ENCODE measurements at regions not wholly inside any gene's neighbourhood (a gene's known extent, or its start where the extent isn't known, plus 50 kb on each side); places are given as distances from the start of the nearest gene placed in this dataset.
"Not testable (repeated sequence)": the region's sequence is repeated elsewhere in the genome, so short reads cannot be mapped to it uniquely, and the experiment has no call there.

DNA sequence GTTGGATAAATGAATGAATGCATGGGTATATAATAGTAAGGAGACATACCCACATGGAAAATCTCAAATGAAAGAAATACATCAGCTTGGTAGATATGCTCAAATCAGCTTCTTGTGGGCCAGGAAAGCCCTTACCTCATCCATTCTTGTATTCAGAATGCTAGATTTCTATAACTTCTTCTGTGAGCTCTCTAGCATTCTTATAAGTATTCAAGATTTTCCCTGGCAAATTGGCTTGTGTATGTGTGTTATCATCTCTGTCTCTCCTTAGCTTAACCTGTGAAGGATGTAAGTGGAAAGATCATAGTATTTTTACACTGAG is 100.8 kb downstream of the OR2B2 start:
- H3K27ac ChIP-seq (ENCODE audit: low read depth, low read length, severe bottlenecking): peak overlapping the region; percentile 70
- peak overlapping the region; percentile 56 for H3K4me3 ChIP-seq (ENCODE audit: extremely low read depth, insufficient read depth, low read length, poor library complexity, severe bottlenecking)
- no peaks in the 10 kb centered on the region for H3K36me3 ChIP-seq (ENCODE audit: control insufficient read depth, insufficient read depth, low read length)
- peaks cover 5% of the 10 kb centered on the region for H3K9me3 ChIP-seq (ENCODE audit: control insufficient read depth, low read length)
- H3K4me1 ChIP-seq (ENCODE audit: control insufficient read depth, insufficient read depth, low read length, poor library complexity, severe bottlenecking): peaks cover 11% of the 10 kb centered on the region

DNA sequence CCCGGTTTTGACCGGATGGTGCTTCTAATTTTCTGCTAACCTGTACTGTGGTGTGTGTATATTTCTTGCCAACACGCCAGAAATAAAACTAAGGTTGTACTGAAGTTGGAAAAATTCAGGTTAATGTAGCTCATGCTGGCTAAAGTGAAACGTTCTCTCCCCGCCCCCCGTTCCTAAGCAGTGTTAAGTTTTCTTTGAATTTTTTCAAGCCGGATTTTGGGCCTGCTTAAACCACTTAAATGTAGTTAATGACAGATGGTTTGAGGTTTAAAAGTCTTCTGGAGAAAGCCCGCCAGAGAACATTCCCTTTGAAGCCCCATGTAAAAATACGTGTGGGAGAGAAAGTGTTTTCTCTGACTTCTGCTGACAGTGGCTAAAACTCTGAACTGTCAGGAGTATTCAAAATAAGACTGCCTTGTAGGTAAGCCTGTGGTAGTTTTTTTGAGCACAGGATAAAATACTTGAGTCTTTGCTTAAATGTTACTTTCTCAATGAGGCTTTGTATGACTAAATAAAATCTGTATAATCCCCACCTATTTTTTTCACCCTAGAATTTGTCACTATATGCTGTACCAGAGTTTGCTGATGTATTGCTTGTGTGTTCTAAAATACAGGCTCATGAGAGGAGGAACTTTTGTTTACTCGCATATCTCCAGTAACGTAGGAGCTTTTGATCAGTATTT is 101.3 kb downstream of the OR2B2 start:
- peaks cover 5% of the 10 kb centered on the region for H3K9me3 ChIP-seq (ENCODE audit: control insufficient read depth, low read length)
- H3K4me1 ChIP-seq (ENCODE audit: control insufficient read depth, insufficient read depth, low read length, poor library complexity, severe bottlenecking): peaks cover 11% of the 10 kb centered on the region
- H3K27ac ChIP-seq (ENCODE audit: low read depth, low read length, severe bottlenecking): peak overlapping the region; percentile 70
- peak overlapping the region; percentile 56 for H3K4me3 ChIP-seq (ENCODE audit: extremely low read depth, insufficient read depth, low read length, poor library complexity, severe bottlenecking)
- WGBS, 2 experiments (ENCODE audit: insufficient coverage in 2 of 2): 2 to 4% methylated on average over 4 to 9 of the region's 11 CpGs
- H3K36me3 ChIP-seq (ENCODE audit: control insufficient read depth, insufficient read depth, low read length): no peaks in the 10 kb centered on the region

DNA sequence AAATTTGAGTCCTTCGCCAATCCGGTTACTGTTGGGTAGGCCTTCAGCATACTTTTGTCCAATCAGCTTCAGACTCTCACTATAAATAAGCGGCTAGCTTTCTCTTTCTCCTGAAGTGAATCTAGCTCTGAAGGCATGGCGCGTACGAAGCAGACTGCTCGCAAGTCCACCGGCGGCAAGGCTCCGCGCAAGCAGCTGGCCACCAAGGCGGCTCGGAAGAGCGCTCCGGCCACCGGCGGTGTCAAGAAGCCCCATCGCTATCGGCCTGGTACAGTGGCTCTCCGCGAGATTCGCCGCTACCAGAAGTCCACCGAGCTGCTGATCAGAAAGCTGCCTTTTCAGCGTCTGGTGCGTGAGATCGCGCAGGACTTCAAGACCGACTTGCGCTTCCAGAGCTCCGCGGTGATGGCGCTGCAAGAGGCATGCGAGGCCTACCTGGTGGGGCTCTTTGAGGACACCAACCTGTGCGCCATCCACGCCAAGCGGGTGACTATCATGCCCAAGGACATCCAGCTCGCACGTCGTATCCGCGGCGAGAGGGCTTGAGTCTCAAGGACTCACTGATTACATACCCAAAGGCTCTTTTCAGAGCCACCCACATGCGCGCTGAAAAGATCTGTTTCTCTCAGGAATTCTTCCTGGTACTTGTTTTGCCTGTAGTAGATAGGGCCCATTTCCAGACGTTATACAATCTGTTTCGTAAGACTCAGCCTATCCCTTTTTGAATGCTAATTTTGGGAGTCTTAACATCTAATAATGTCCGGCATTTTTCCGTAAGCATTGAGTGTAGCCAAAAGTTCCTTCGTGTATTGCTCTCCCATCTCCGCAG is 102.0 kb downstream of the OR2B2 start:
- 1% methylated on average over 46 to 47 of the region's 51 CpGs for WGBS, 2 experiments (ENCODE audit: insufficient coverage in 2 of 2)

DNA sequence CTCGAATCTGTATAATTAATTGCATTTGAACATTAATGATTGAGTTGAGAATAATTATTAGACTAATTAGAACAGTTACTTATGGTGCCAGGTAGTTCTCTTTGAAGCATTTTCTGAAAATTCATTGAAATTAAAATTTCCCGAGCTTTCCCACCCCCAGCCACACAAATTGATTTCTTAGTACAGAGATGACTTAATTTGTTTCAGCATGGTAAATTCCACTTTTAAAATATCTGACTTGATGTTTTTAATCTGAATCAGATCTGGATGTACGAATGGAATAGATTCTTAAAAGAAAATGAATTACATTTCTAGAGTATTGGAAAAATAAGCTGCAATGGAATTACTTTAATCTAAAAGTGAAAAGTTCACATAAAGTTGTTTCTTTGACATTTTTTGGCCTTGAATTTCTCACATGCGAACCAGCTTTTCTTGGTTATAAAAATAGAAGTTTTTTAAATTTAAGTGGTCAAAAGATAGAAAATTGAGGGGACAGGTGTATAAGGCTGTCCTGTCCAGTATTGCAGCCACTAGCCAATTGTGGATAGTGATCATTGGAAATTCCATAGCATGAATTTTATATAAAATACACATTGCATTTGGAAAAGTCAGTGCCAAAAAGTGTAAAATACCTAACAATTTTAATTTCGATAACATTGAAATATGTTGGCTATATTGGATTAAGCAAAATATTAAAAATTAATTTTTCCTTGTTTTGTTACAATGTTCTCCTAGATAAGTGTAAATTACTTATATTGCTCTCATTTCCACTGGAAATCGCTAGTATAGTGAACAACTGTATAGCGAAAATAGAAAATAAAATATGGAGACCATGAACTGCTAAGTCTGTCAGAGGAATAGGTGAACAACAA is 102.9 kb downstream of the OR2B2 start:
- Histone ChIP-seq H3K4me3 (ENCODE audit: extremely low read depth, insufficient read depth, low read length, poor library complexity, severe bottlenecking) (peak overlapping the region; percentile 56), H3K27ac (ENCODE audit: low read depth, low read length, severe bottlenecking) (peak overlapping the region; percentile 87), H3K9me3 (ENCODE audit: control insufficient read depth, low read length) (no peaks in the 10 kb centered on the region), H3K36me3 (ENCODE audit: control insufficient read depth, insufficient read depth, low read length) (no peaks in the 10 kb centered on the region), H3K4me1 (ENCODE audit: control insufficient read depth, insufficient read depth, low read length, poor library complexity, severe bottlenecking) (peaks cover 11% of the 10 kb centered on the region)
- WGBS, 2 experiments (ENCODE audit: insufficient coverage in 2 of 2): 0% methylated on average over 1 of the region's 7 CpGs; no CpG with 5 or more reads in 1 of the 2 experiments

More for the DNA sequence above, 102.0 kb downstream of the OR2B2 start:
- Histone ChIP-seq H3K4me3 (ENCODE audit: extremely low read depth, insufficient read depth, low read length, poor library complexity, severe bottlenecking) (peak overlapping the region; percentile 56), H3K4me1 (ENCODE audit: control insufficient read depth, insufficient read depth, low read length, poor library complexity, severe bottlenecking) (peaks cover 11% of the 10 kb centered on the region), H3K36me3 (ENCODE audit: control insufficient read depth, insufficient read depth, low read length) (no peaks in the 10 kb centered on the region), H3K27ac (ENCODE audit: low read depth, low read length, severe bottlenecking) (peak overlapping the region; percentile 70), H3K9me3 (ENCODE audit: control insufficient read depth, low read length) (no peaks in the 10 kb centered on the region)

DNA sequence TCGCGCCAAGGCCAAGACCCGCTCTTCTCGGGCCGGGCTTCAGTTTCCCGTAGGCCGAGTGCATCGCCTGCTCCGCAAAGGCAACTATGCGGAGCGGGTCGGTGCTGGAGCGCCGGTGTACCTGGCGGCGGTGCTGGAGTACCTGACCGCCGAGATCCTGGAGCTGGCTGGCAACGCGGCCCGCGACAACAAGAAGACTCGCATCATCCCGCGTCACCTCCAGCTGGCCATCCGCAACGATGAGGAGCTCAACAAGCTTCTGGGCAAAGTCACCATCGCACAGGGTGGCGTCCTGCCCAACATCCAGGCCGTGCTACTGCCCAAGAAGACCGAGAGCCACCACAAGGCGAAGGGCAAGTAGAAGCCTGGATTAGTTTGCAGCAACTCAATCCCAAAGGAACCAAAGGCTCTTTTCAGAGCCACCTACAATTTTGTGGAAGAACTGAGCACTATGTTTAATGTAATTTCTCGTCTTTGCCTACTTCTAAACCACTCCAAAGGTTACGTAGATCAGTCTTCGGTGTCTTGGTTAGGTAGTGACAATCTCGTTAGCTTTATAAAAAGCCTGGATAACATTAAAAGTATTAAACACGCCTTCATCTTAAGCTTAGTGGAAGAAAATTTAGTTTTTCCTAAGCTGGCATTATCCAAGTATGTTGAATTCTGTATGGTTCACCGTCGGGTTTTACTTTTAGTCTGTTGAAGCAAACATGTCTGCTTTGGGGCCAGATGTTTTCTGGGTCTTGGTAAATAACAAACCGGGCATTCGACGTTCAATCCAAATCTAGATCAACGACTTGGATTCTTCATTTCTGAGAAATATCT is 103.7 kb downstream of the OR2B2 start:
- H3K36me3 ChIP-seq (ENCODE audit: control insufficient read depth, insufficient read depth, low read length); H3K9me3 ChIP-seq (ENCODE audit: control insufficient read depth, low read length): not testable (repeated sequence)
- Histone ChIP-seq H3K4me1 (ENCODE audit: control insufficient read depth, insufficient read depth, low read length, poor library complexity, severe bottlenecking) (peaks cover 11% of the 10 kb centered on the region), H3K27ac (ENCODE audit: low read depth, low read length, severe bottlenecking) (peak overlapping the region; percentile 87), H3K4me3 (ENCODE audit: extremely low read depth, insufficient read depth, low read length, poor library complexity, severe bottlenecking) (peak overlapping the region; percentile 56)
- WGBS, 2 experiments (ENCODE audit: insufficient coverage in 2 of 2): 0% methylated on average over 5 to 7 of the region's 43 CpGs

DNA sequence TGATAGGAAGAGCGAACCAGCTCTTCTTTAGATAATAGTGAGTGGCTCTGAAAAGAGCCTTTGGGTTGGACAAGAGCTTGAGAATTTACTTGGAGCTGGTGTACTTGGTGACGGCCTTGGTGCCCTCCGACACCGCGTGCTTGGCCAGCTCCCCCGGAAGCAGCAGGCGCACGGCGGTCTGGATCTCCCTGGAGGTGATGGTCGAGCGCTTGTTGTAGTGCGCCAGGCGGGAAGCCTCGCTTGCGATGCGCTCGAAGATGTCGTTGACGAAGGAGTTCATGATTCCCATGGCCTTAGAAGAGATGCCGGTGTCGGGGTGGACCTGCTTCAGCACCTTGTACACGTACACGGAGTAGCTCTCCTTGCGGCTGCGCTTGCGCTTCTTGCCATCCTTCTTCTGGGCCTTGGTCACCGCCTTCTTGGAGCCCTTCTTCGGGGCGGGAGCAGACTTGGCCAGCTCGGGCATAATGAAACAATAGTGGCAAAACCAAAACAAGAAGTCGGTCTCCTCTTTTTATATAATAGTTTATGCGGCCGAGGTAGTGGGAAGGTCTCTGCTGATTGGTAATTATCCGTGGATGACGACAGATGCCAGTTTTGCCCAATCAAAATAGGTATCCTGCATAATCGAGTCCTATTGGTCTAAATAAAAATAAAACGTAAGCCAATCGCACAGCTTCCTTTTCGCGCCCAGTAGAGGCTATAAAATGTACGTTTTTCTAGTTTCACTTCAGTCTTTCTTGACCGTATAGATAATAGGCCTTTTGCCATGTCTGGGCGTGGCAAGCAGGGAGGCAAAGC is 104.6 kb downstream of the OR2B2 start:
- WGBS, 2 experiments (ENCODE audit: insufficient coverage in 2 of 2): 2 to 3% methylated on average over 31 to 32 of the region's 43 CpGs
- H3K36me3 ChIP-seq (ENCODE audit: control insufficient read depth, insufficient read depth, low read length); H3K4me1 ChIP-seq (ENCODE audit: control insufficient read depth, insufficient read depth, low read length, poor library complexity, severe bottlenecking); H3K9me3 ChIP-seq (ENCODE audit: control insufficient read depth, low read length): not testable (repeated sequence)
- peak overlapping the region; percentile 87 for H3K27ac ChIP-seq (ENCODE audit: low read depth, low read length, severe bottlenecking)
- peak overlapping the region; percentile 56 for H3K4me3 ChIP-seq (ENCODE audit: extremely low read depth, insufficient read depth, low read length, poor library complexity, severe bottlenecking)

DNA sequence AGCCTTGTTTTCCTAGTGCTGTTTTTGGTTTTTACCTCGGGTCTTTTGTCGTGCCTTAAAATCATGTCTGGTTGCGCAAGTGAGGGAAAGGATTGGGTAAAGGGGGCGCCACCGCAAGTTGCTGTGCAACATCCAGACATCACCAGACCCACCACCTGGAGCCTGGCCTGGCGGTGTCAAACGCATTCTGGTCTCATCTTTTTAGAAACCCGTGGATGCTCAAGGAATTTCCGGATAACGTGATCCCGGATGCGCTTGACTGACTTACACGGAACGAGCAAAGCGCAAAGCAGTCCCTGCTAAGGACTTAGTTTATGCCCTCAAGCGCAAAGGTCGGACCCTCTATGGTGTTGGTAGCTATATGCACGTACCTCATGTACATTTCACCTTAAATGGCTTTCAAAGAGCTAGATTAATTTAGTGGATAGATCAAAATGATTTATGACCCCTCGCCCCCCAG is 105.2 kb downstream of the OR2B2 start:
- Histone ChIP-seq H3K4me3 (ENCODE audit: extremely low read depth, insufficient read depth, low read length, poor library complexity, severe bottlenecking) (peak overlapping the region; percentile 56), H3K4me1 (ENCODE audit: control insufficient read depth, insufficient read depth, low read length, poor library complexity, severe bottlenecking) (peaks cover 4% of the 10 kb centered on the region), H3K36me3 (ENCODE audit: control insufficient read depth, insufficient read depth, low read length) (no peaks in the 10 kb centered on the region), H3K9me3 (ENCODE audit: control insufficient read depth, low read length) (no peaks in the 10 kb centered on the region), H3K27ac (ENCODE audit: low read depth, low read length, severe bottlenecking) (peak overlapping the region; percentile 82)
- WGBS, 2 experiments (ENCODE audit: insufficient coverage in 2 of 2): 9 to 14% methylated on average over 12 to 13 of the region's 19 CpGs

DNA sequence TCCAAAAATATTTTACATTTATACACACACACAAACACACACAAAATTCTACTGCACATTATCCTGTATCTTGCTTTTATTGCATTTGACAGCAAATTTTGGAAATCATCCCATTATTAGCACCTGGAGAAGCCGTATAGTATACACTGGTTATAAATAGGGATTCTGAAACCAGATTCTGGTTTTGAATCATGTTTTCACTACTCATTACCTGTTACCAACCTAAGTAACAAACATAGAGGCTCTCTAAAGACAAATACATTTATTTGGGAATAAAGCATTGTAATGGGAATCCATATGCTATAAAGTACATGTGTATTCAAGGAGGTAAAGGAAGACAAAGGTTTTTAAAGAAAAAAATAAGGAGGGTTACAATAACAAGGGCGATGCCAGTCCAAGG is 106.8 kb downstream of the OR2B2 start:
- Histone ChIP-seq H3K36me3 (ENCODE audit: control insufficient read depth, insufficient read depth, low read length) (no peaks in the 10 kb centered on the region), H3K9me3 (ENCODE audit: control insufficient read depth, low read length) (no peaks in the 10 kb centered on the region)
- 93 to 100% methylated on average over 1 of the region's 2 CpGs for WGBS, 2 experiments (ENCODE audit: insufficient coverage in 2 of 2)

DNA sequence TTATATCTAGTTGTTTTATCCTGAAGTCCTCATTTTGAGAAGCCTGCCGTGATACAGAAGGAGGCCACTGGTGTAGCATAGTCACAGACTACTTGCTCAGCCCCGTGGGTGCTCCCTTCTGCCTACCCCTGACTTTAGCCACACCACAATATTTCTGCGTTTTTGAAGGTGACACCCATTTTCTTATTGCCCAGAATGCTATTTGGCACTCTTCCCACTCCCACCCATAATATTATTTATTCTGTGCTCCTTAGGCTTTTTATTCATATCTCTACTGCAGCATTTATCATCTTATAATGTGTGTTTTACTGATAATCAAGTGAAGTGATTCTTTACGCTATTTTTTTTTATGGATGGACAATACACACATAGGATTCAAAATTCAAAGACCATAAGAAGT is 107.3 kb downstream of the OR2B2 start:
- Histone ChIP-seq H3K4me1 (ENCODE audit: control insufficient read depth, insufficient read depth, low read length, poor library complexity, severe bottlenecking) (no peaks in the 10 kb centered on the region), H3K9me3 (ENCODE audit: control insufficient read depth, low read length) (no peaks in the 10 kb centered on the region), H3K36me3 (ENCODE audit: control insufficient read depth, insufficient read depth, low read length) (no peaks in the 10 kb centered on the region), H3K4me3 (ENCODE audit: extremely low read depth, insufficient read depth, low read length, poor library complexity, severe bottlenecking) (no peak overlapping the region), H3K27ac (ENCODE audit: low read depth, low read length, severe bottlenecking) (no peak overlapping the region)
- 93 to 95% methylated on average over 3 of the region's 4 CpGs for WGBS, 2 experiments (ENCODE audit: insufficient coverage in 2 of 2)

More for the DNA sequence above, 106.8 kb downstream of the OR2B2 start:
- Histone ChIP-seq H3K4me1 (ENCODE audit: control insufficient read depth, insufficient read depth, low read length, poor library complexity, severe bottlenecking) (no peaks in the 10 kb centered on the region), H3K4me3 (ENCODE audit: extremely low read depth, insufficient read depth, low read length, poor library complexity, severe bottlenecking) (no peak overlapping the region), H3K27ac (ENCODE audit: low read depth, low read length, severe bottlenecking) (no peak overlapping the region)

Data from mesodermal cell (in vitro differentiated cells).